Endothelial cell of umbilical vein (primary cell): ENCODE measurements at regions not wholly inside any gene's neighbourhood (a gene's known extent, or its start where the extent isn't known, plus 50 kb on each side); places are given as distances from the start of the nearest gene placed in this dataset.

Experiments
- BruUV-seq: library from RNA; stranded (reverse); fragments of 400-500 nt; replicated peaks from 2 replicates; lab custom pipeline; 2021; lab: Mats Ljungman, UMichigan
- CTCF ChIA-PET: fragments of 300-600, 350-600 bp; sonication (Branson Sonifier 250); formaldehyde crosslinking; loops from one replicate; lab custom pipeline; 2021; ENCODE audit warnings: antibody characterized with exemption, inconsistent platforms; lab: Charles Lee
- POLR2A ChIA-PET: fragments of 300-600, 350-600 bp; sonication (Branson Sonifier 250); formaldehyde crosslinking; loops from one replicate; lab custom pipeline; 2021; ENCODE audit warnings: antibody characterized with exemption, inconsistent platforms; lab: Charles Lee
- DNase-seq: peaks from one replicate; pipeline ENCODE4 v3.0.0-alpha.2; 2011; ENCODE audit warnings: low read depth, low spot score
- FAIRE-seq: peaks from 2 replicates; lab custom pipeline; 2011; peaks lifted over from hg19 to GRCh38; lab: Jason Lieb, UNC
- H2AFZ ChIP-seq: 2 replicates; pipeline ENCODE4 v1.6.0; 2012; ENCODE audit warnings: low read depth, low read length, control low read depth, inconsistent platforms
- H3K27ac ChIP-seq: 2 replicates; pipeline ENCODE4 v1.5.1; 2011; ENCODE audit warnings: low read depth, mild to moderate bottlenecking, control low read depth, low read length, moderate library complexity; ENCODE audit not compliant: insufficient read depth
- H3K27me3 ChIP-seq, 2 experiments: 2 replicates each; pipeline versions ENCODE4 v1.6.0 to v1.6.1; 2011; ENCODE audit warnings: low read length in 2 of 2, mixed read lengths in 1 of 2; ENCODE audit not compliant: control insufficient read depth in 2 of 2, insufficient read depth in 2 of 2
- H3K36me3 ChIP-seq, 2 experiments: 2 replicates in 1 of 2; 3 replicates in 1 of 2; pipeline ENCODE4 v1.5.1; 2011; ENCODE audit warnings: low read length in 2 of 2, mild to moderate bottlenecking in 1 of 2, moderate library complexity in 1 of 2; ENCODE audit not compliant: control insufficient read depth in 2 of 2, insufficient read depth in 2 of 2; ENCODE audit errors: extremely low read depth in 1 of 2
- H3K4me1 ChIP-seq: 3 replicates; pipeline ENCODE4 v1.5.1; 2011; ENCODE audit warnings: mild to moderate bottlenecking, low read length; ENCODE audit not compliant: control insufficient read depth, insufficient read depth; ENCODE audit errors: extremely low read depth
- H3K4me2 ChIP-seq: 2 replicates; pipeline ENCODE4 v1.6.1; 2011; ENCODE audit warnings: low read length, control low read depth, mixed read lengths; ENCODE audit not compliant: insufficient read depth
- H3K4me3 ChIP-seq, 3 experiments: fragments of 200-600 bp in 1 of 3; sonication (generic), shearing (Covaris generic) in 1 of 3; replicated peaks in 1 of 3; 2 replicates each; pipeline ENCODE4 v1.5.1; 2011 to 2016; ENCODE audit warnings: control low read depth in 3 of 3, low read length in 3 of 3, mild to moderate bottlenecking in 2 of 3, inconsistent platforms in 1 of 3, low read depth in 1 of 3, moderate library complexity in 1 of 3; ENCODE audit not compliant: insufficient read depth in 1 of 3
- H3K79me2 ChIP-seq: 2 replicates; pipeline ENCODE4 v1.6.0; 2012; ENCODE audit warnings: low read length, inconsistent platforms; ENCODE audit not compliant: control insufficient read depth, insufficient read depth
- H3K9ac ChIP-seq: replicated peaks from 2 replicates; pipeline ENCODE3; 2011; ENCODE audit warnings: low read length, control low read depth; ENCODE audit not compliant: insufficient read depth; ENCODE audit errors: extremely low read depth
- H3K9me1 ChIP-seq: replicated peaks from 3 replicates; pipeline ENCODE4 v1.6.0; 2011; ENCODE audit warnings: mild to moderate bottlenecking, low read length; ENCODE audit not compliant: control insufficient read depth, insufficient read depth; ENCODE audit errors: extremely low read depth
- H3K9me3 ChIP-seq: replicated peaks from 2 replicates; pipeline ENCODE4 v1.5.1; 2012; ENCODE audit warnings: low read length, inconsistent platforms; ENCODE audit not compliant: control insufficient read depth, insufficient read depth
- H4K20me1 ChIP-seq: replicated peaks from 2 replicates; pipeline ENCODE3; 2011; ENCODE audit warnings: mild to moderate bottlenecking, low read length; ENCODE audit not compliant: control insufficient read depth, insufficient read depth; ENCODE audit errors: extremely low read depth
- EZH2 ChIP-seq: IDR thresholded peaks from 2 replicates; pipeline ENCODE4 v1.6.1; 2012; ENCODE audit warnings: borderline replicate concordance, low read depth, mild to moderate bottlenecking, moderate library complexity, low read length, inconsistent platforms; ENCODE audit not compliant: severe bottlenecking
- GATA2 ChIP-seq: IDR thresholded peaks from 2 replicates; pipeline ENCODE4 v1.7.0; 2011; ENCODE audit warnings: low read depth, mild to moderate bottlenecking, moderate library complexity, mixed read lengths, low read length; ENCODE audit not compliant: insufficient read length, insufficient read depth
- JUN ChIP-seq: IDR thresholded peaks from 2 replicates; pipeline ENCODE4 v1.6.1; 2011; ENCODE audit warnings: borderline replicate concordance, low read depth; ENCODE audit not compliant: insufficient read length, insufficient read depth
- POLR2A ChIP-seq: IDR thresholded peaks from 2 replicates; pipeline ENCODE4 v1.6.1; 2012; ENCODE audit warnings: low read depth, mild to moderate bottlenecking, control low read depth, low read length
- POLR2AphosphoS5 ChIP-seq: IDR thresholded peaks from 2 replicates; pipeline ENCODE4 v1.6.1; 2012; ENCODE audit warnings: low read depth, mild to moderate bottlenecking, control low read depth, low read length, moderate library complexity; ENCODE audit not compliant: insufficient read depth
- dilution Hi-C: fragments of 300-500 bp; cut with MboI; formaldehyde crosslinking; loops from one replicate; pipeline ENCODE4 v1.15.0; 2019; ENCODE audit warnings: low sequenced_read_pairs; ENCODE audit not compliant: extremely low pct_ligation_motif_present
- intact Hi-C: fragments of 100-400 bp; cut with micrococcal nuclease; formaldehyde crosslinking; loops from one replicate; pipeline ENCODE4 v1.10.0; 2022
- TF ChIP-seq, protein P1 (sequence below), 2 donors: IDR thresholded peaks; 1 replicate in 1 of 2; 2 replicates in 1 of 2; pipeline ENCODE4 v1.5.1; 2011; ENCODE audit warnings: low read length in 2 of 2, mild to moderate bottlenecking in 2 of 2, moderate library complexity in 2 of 2, control low read depth in 1 of 2, inconsistent platforms in 1 of 2, low read depth in 1 of 2; ENCODE audit not compliant: insufficient read depth in 1 of 2; ENCODE audit errors: extremely low read depth in 1 of 2
- TF ChIP-seq, protein P2 (sequence below): IDR thresholded peaks from 2 replicates; pipeline ENCODE4 v1.6.1; 2011; ENCODE audit not compliant: insufficient read depth, insufficient read length

DNA sequence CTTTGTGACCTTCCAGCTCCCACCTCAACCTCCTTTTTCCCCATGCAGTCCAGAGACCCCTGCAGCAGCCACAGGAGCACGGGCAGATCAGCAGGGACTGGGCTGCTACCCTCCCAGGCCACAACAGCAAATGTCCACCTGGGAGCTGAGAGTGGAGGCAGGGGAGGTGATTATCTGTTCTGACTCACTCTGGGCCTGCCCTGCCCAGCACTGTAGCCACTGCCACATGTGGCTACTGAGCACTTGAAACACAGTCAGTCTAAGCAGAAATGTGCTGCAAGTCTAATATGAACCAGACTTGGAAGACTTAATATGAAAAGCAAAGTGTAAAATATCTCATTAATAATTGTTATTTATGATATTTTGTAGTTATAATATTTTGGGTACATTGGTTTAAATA is 148.9 kb upstream of the VANGL1 start:
- TF ChIP-seq, protein P1, sequence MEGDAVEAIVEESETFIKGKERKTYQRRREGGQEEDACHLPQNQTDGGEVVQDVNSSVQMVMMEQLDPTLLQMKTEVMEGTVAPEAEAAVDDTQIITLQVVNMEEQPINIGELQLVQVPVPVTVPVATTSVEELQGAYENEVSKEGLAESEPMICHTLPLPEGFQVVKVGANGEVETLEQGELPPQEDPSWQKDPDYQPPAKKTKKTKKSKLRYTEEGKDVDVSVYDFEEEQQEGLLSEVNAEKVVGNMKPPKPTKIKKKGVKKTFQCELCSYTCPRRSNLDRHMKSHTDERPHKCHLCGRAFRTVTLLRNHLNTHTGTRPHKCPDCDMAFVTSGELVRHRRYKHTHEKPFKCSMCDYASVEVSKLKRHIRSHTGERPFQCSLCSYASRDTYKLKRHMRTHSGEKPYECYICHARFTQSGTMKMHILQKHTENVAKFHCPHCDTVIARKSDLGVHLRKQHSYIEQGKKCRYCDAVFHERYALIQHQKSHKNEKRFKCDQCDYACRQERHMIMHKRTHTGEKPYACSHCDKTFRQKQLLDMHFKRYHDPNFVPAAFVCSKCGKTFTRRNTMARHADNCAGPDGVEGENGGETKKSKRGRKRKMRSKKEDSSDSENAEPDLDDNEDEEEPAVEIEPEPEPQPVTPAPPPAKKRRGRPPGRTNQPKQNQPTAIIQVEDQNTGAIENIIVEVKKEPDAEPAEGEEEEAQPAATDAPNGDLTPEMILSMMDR (IDR thresholded peaks at IDR 0.05; ENCODE audit: extremely low read depth in 1 of 2, insufficient read depth in 1 of 2, low read depth in 1 of 2, low read length in 2 of 2) = no peak
- TF ChIP-seq JUN (no peak), GATA2 (no peak), EZH2 (no peak), POLR2A (no peak), POLR2AphosphoS5 (no peak)
- TF ChIP-seq, protein P2, sequence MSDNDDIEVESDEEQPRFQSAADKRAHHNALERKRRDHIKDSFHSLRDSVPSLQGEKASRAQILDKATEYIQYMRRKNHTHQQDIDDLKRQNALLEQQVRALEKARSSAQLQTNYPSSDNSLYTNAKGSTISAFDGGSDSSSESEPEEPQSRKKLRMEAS = no peak
- Histone ChIP-seq H2AFZ (no peak overlapping the region), H3K4me3 (no peak overlapping the region), H3K27me3 (no peaks in the 10 kb centered on the region), H3K9ac (no peak overlapping the region), H3K9me1 (no peaks in the 10 kb centered on the region), H3K27ac (no peak overlapping the region), H3K4me1 (no peaks in the 10 kb centered on the region), H3K79me2 (no peaks in the 10 kb centered on the region), H3K9me3 (no peaks in the 10 kb centered on the region), H3K4me2 (no peak overlapping the region), H3K36me3 (no peaks in the 10 kb centered on the region), H4K20me1 (no peaks in the 10 kb centered on the region)
- BruUV-seq = no TSS peak
- ChIA-PET CTCF (interaction anchor here (1.6 kb wide), 1 partner anchor 14 kb away, joined by 3 read pairs; no protein-coding TSS in a partner anchor), POLR2A (no interaction called here)
- dilution Hi-C loops = no loop called here
- intact Hi-C loops = no loop called here
- no peak for DNase-seq
- FAIRE-seq = no peak
